Lower leg skin (tissue), 4 donors: ENCODE measurements at regions not wholly inside any gene's neighbourhood (a gene's known extent, or its start where the extent isn't known, plus 50 kb on each side); places are given as distances from the start of the nearest gene placed in this dataset.

ENCODE experiments used
- DNase-seq, 2 donors: peaks; one replicate each; pipeline ENCODE4 v3.0.0-alpha.2; 2019; ENCODE audit warnings: low spot score in 2 of 2
- H3K4me3 ChIP-seq: fragments of 200-600 bp; sonication (generic); 2 replicates; pipeline ENCODE4 v1.5.1; 2017; ENCODE audit warnings: mild to moderate bottlenecking, low read depth; ENCODE audit not compliant: poor library complexity, severe bottlenecking
- POLR2A ChIP-seq, 2 donors: fragments of 450-650 bp; IDR thresholded peaks; one replicate each; pipeline ENCODE4 v1.6.1; 2016 to 2017; ENCODE audit warnings: antibody characterized with exemption in 2 of 2, mild to moderate bottlenecking in 1 of 2, moderate library complexity in 1 of 2
- WGBS, 2 donors: methylation state at CpG; one replicate each; pipeline ENCODE4 v1.1.5; 2018; 5-methylcytosine and 5-hydroxymethylcytosine counted together
- intact Hi-C: fragments of 100-400 bp; cut with DNase I; formaldehyde crosslinking; loops from one replicate; pipeline ENCODE4 v1.15.0; 2023; ENCODE audit warnings: low total_unique reads
- TF ChIP-seq, protein P1 (sequence below), 3 donors: fragments of 450-650 bp; IDR thresholded peaks; one replicate each; pipeline ENCODE4 v1.5.1; 2016; ENCODE audit warnings: antibody characterized with exemption in 3 of 3, mild to moderate bottlenecking in 3 of 3, moderate library complexity in 2 of 3

DNA sequence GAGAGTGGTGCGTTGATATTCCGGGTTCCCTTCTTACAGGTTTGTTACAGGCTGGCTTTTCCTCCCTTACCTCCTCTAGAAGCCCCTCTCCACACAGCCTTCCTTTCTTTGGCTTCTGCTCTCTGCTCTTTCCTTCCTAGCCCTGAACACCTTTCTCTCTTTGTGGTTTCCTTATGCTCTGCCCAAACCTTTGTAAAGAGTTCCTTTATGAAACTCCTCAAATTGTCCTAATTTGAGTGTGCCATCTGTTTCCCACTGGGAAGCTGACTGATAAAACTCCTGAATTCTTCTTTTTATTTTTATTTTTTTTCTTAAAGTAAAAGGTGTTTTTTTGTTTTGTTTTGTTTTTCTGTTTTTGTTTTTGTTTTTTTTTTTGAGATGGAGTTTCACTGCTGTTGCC, 60.1 kb upstream of the OTX2 start:
- no peak for TF ChIP-seq POLR2A (IDR thresholded peaks at IDR 0.05)
- TF ChIP-seq, protein P1, sequence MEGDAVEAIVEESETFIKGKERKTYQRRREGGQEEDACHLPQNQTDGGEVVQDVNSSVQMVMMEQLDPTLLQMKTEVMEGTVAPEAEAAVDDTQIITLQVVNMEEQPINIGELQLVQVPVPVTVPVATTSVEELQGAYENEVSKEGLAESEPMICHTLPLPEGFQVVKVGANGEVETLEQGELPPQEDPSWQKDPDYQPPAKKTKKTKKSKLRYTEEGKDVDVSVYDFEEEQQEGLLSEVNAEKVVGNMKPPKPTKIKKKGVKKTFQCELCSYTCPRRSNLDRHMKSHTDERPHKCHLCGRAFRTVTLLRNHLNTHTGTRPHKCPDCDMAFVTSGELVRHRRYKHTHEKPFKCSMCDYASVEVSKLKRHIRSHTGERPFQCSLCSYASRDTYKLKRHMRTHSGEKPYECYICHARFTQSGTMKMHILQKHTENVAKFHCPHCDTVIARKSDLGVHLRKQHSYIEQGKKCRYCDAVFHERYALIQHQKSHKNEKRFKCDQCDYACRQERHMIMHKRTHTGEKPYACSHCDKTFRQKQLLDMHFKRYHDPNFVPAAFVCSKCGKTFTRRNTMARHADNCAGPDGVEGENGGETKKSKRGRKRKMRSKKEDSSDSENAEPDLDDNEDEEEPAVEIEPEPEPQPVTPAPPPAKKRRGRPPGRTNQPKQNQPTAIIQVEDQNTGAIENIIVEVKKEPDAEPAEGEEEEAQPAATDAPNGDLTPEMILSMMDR (IDR thresholded peaks at IDR 0.05), result no peak

DNA sequence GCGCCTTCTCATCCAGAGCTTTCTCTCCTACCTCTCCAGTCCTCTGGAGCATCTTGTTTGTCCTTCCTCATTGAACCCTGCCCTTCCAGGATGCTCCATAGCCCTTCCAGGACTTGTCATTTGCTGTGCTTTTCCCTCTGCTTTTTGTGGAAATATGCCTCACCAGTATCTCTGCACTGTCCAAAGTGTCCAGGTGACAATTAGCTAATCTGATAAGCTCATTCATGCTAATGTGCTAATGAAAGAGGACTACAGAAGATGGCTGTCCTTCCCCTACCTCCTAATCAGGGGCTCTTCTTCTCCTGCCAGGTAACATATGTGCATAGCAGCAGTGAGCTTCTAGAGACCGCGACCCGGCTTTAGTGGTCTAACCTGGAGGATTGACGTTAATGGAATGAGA, 58.4 kb upstream of the OTX2 start:
- H3K4me3 ChIP-seq, result no peak overlapping the region
- DNase-seq, result no peak
- intact Hi-C loops, result no loop called here
- TF ChIP-seq POLR2A (IDR thresholded peaks at IDR 0.05), result no peak
- TF ChIP-seq, protein P1 (IDR thresholded peaks at IDR 0.05), result no peak
- 80 to 88% methylated on average over 5 of the region's 5 CpGs for WGBS, 2 donors

More for the DNA sequence above, 60.1 kb upstream of the OTX2 start:
- H3K4me3 ChIP-seq, result no peak overlapping the region
- WGBS, 2 donors, result 92 to 93% methylated on average over 2 of the region's 2 CpGs
- DNase-seq, result no peak
- intact Hi-C loops, result no loop called here

DNA sequence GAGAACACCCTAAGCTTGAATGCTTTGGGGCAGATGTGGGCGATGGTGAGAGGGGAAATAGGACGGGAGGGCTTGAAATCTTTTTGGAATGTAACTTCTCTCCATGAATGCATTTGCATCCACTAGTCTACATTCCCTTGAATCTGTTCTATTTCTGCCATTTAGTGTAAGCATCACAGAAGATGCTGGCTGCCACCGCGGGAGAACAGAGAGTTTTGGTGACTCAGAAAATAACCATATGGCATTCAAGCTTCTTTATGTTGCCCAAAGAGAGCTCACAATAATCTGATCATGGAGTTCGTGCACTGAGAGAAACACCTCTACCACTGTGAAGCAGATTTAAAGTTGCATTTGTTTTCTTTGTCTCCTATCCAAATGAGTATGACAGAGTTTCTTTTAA, 52.6 kb upstream of the OTX2 start:
- intact Hi-C loops, result no loop called here
- no peak overlapping the region for H3K4me3 ChIP-seq
- no peak for DNase-seq
- 56 to 59% methylated on average over 5 of the region's 5 CpGs for WGBS, 2 donors
- no peak for TF ChIP-seq POLR2A (IDR thresholded peaks at IDR 0.05)
- TF ChIP-seq, protein P1 (IDR thresholded peaks at IDR 0.05), result no peak

DNA sequence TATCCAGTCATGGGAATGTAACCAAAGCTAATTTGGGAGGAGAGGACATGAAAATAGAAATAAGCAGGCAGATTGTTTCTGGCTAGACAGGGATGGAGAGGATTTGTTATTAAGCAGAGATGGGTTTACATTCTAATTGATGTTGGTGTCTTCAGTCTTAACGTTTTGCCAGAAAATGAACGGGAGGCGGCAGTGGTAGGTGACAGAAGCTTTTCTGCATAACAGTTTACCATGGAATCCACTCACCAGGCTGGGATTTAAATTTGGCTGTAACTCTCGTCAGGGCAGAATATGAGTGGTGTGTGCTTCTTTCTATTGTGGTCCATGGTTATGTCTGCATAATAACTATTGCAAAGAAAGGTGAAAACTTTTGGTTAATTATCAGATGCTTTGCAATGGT, 50.2 kb upstream of the OTX2 start:
- 47 to 48% methylated on average over 4 of the region's 4 CpGs for WGBS, 2 donors
- H3K4me3 ChIP-seq, result no peak overlapping the region
- no peak for DNase-seq
- TF ChIP-seq, protein P1 (IDR thresholded peaks at IDR 0.05), result no peak
- no peak for TF ChIP-seq POLR2A (IDR thresholded peaks at IDR 0.05)
- intact Hi-C loops, result no loop called here
